ENCODE measurements at regions not wholly inside any gene's neighbourhood (a gene's known extent, or its start where the extent isn't known, plus 50 kb on each side); places are given as distances from the start of the nearest gene placed in this dataset.

GRCh38 chr13:63704521-63704920 is 2288.9 kb upstream of the PCDH20 start:
- no peaks in the 10 kb centered on the region for H3K4me1 Mint-ChIP-seq (ENCODE audit: low read depth)
- no peaks in the 10 kb centered on the region for H3K27me3 Mint-ChIP-seq (ENCODE audit: low read depth)
- no peak overlapping the region for H3K4me3 Mint-ChIP-seq
- H3K27ac Mint-ChIP-seq: no peak overlapping the region
- peaks cover 28% of the 10 kb centered on the region for H3K9me3 Mint-ChIP-seq
- no peaks in the 10 kb centered on the region for H3K36me3 Mint-ChIP-seq (ENCODE audit: low read depth)
- no peak for DNase-seq (ENCODE audit: low spot score)

GRCh38 chr13:63700350-63700749 is 2284.7 kb upstream of the PCDH20 start:
- Mint-ChIP-seq H3K9me3 (peaks cover 36% of the 10 kb centered on the region), H3K4me3 (no peak overlapping the region), H3K27ac (no peak overlapping the region), H3K27me3 (ENCODE audit: low read depth) (no peaks in the 10 kb centered on the region), H3K4me1 (ENCODE audit: low read depth) (no peaks in the 10 kb centered on the region), H3K36me3 (ENCODE audit: low read depth) (no peaks in the 10 kb centered on the region)
- no peak for DNase-seq (ENCODE audit: low spot score)

GRCh38 chr13:63699948-63700347 is 2284.3 kb upstream of the PCDH20 start:
- Mint-ChIP-seq H3K27me3 (ENCODE audit: low read depth) (no peaks in the 10 kb centered on the region), H3K4me3 (no peak overlapping the region), H3K9me3 (peaks cover 36% of the 10 kb centered on the region), H3K36me3 (ENCODE audit: low read depth) (no peaks in the 10 kb centered on the region), H3K27ac (no peak overlapping the region), H3K4me1 (ENCODE audit: low read depth) (no peaks in the 10 kb centered on the region)
- no peak for DNase-seq (ENCODE audit: low spot score)

DNA sequence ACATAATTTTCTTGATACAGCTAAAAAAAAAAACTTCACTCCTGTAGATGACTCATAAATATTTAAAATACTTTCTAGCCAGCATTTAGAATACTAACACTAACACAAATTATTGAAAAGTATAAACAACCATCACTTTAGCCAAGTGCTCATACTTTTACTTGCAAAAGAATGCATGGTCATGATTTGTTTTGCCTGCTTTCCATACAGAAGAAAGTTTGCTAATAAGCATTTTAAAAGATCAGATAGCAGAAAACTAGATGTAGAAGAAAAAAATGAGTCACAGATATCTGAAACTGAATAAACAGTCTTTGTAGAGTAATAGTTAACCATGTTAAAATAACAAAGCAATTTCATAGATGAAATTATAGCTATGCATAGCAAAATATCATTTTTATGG is 2280.4 kb upstream of the PCDH20 start:
- Mint-ChIP-seq H3K36me3 (ENCODE audit: low read depth) (no peaks in the 10 kb centered on the region), H3K4me3 (no peak overlapping the region), H3K4me1 (ENCODE audit: low read depth) (no peaks in the 10 kb centered on the region), H3K27ac (no peak overlapping the region), H3K9me3 (peaks cover 31% of the 10 kb centered on the region), H3K27me3 (ENCODE audit: low read depth) (no peaks in the 10 kb centered on the region)
- DNase-seq (ENCODE audit: low spot score): no peak

- Mint-ChIP-seq H3K4me1 (ENCODE audit: low read depth) (no peaks in the 10 kb centered on the region), H3K4me3 (no peak overlapping the region), H3K27me3 (ENCODE audit: low read depth) (no peaks in the 10 kb centered on the region), H3K9me3 (peaks cover 26% of the 10 kb centered on the region), H3K27ac (no peak overlapping the region), H3K36me3 (ENCODE audit: low read depth) (no peaks in the 10 kb centered on the region)
- DNase-seq (ENCODE audit: low spot score): no peak
Measured at GRCh38 chr13:63693696-63694095, 2278.0 kb upstream of the PCDH20 start.

- H3K9me3 Mint-ChIP-seq: peaks cover 36% of the 10 kb centered on the region
- no peaks in the 10 kb centered on the region for H3K27me3 Mint-ChIP-seq (ENCODE audit: low read depth)
- no peak overlapping the region for H3K27ac Mint-ChIP-seq
- no peaks in the 10 kb centered on the region for H3K36me3 Mint-ChIP-seq (ENCODE audit: low read depth)
- no peak overlapping the region for H3K4me3 Mint-ChIP-seq
- DNase-seq (ENCODE audit: low spot score): no peak
- no peaks in the 10 kb centered on the region for H3K4me1 Mint-ChIP-seq (ENCODE audit: low read depth)
Measured at GRCh38 chr13:63691474-63691873, 2275.8 kb upstream of the PCDH20 start.

- peaks cover 43% of the 10 kb centered on the region for H3K9me3 Mint-ChIP-seq
- H3K4me3 Mint-ChIP-seq: no peak overlapping the region
- no peaks in the 10 kb centered on the region for H3K36me3 Mint-ChIP-seq (ENCODE audit: low read depth)
- no peak overlapping the region for H3K27ac Mint-ChIP-seq
- no peaks in the 10 kb centered on the region for H3K27me3 Mint-ChIP-seq (ENCODE audit: low read depth)
- H3K4me1 Mint-ChIP-seq (ENCODE audit: low read depth): no peaks in the 10 kb centered on the region
- DNase-seq (ENCODE audit: low spot score): no peak
Measured at GRCh38 chr13:63690672-63691071, 2275.0 kb upstream of the PCDH20 start.

DNA sequence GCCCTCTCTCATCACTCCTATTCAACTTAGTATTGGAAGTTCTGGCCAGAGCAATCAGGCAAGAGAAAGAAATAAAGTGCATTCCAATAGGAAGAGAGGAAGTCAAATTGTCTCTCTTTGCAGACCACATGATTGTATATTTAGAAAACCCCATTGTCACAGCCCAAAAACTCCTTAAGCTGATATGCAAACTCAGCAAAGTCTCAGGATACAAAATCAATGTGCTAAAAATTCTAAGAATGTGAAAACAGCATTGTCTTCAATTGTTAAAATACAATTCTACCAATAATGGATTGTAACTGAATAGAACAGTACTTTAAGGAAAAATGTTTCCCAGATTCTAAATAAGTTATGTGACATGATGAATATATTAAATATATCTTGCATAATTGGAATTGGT is 2269.2 kb upstream of the PCDH20 start:
- H3K9me3 Mint-ChIP-seq: peaks cover 46% of the 10 kb centered on the region
- H3K4me3 Mint-ChIP-seq: no peak overlapping the region
- no peak overlapping the region for H3K27ac Mint-ChIP-seq
- H3K36me3 Mint-ChIP-seq (ENCODE audit: low read depth): no peaks in the 10 kb centered on the region
- DNase-seq (ENCODE audit: low spot score): no peak
- H3K27me3 Mint-ChIP-seq (ENCODE audit: low read depth): no peaks in the 10 kb centered on the region
- no peaks in the 10 kb centered on the region for H3K4me1 Mint-ChIP-seq (ENCODE audit: low read depth)

DNA sequence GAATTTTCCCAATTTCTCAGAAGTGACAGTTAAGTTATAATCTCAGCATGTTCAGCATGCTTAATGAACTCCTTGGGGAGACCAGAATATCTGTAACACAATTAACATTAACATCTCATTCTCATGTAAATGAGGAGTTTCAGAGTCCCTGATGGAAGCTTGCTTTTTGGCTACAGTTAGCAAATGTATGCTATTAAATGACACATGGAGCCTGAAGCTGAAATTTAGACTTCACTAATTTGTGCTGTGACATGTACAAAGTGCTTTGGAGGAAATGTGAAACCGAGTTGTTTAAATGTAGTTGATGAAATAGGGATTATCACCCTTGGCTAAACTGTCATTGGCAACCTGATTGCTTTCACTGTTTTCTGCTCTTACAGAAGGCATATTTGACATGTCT is 2265.1 kb upstream of the PCDH20 start:
- Mint-ChIP-seq H3K36me3 (ENCODE audit: low read depth) (no peaks in the 10 kb centered on the region), H3K9me3 (peaks cover 41% of the 10 kb centered on the region), H3K27ac (no peak overlapping the region), H3K27me3 (ENCODE audit: low read depth) (no peaks in the 10 kb centered on the region), H3K4me3 (no peak overlapping the region), H3K4me1 (ENCODE audit: low read depth) (no peaks in the 10 kb centered on the region)
- no peak for DNase-seq (ENCODE audit: low spot score)

GRCh38 chr13:63671296-63671695 is 2255.6 kb upstream of the PCDH20 start:
- H3K36me3 Mint-ChIP-seq (ENCODE audit: low read depth): no peaks in the 10 kb centered on the region
- no peaks in the 10 kb centered on the region for H3K27me3 Mint-ChIP-seq (ENCODE audit: low read depth)
- peaks cover 7% of the 10 kb centered on the region for H3K9me3 Mint-ChIP-seq
- H3K4me1 Mint-ChIP-seq (ENCODE audit: low read depth): no peaks in the 10 kb centered on the region
- no peak overlapping the region for H3K4me3 Mint-ChIP-seq
- H3K27ac Mint-ChIP-seq: no peak overlapping the region
- DNase-seq (ENCODE audit: low spot score): no peak

- Mint-ChIP-seq H3K27me3 (ENCODE audit: low read depth) (no peaks in the 10 kb centered on the region), H3K27ac (no peak overlapping the region), H3K36me3 (ENCODE audit: low read depth) (no peaks in the 10 kb centered on the region), H3K4me3 (no peak overlapping the region), H3K9me3 (peaks cover 39% of the 10 kb centered on the region), H3K4me1 (ENCODE audit: low read depth) (no peaks in the 10 kb centered on the region)
- DNase-seq (ENCODE audit: low spot score): no peak
Measured at GRCh38 chr13:63651394-63651793, 2235.7 kb upstream of the PCDH20 start.

DNA sequence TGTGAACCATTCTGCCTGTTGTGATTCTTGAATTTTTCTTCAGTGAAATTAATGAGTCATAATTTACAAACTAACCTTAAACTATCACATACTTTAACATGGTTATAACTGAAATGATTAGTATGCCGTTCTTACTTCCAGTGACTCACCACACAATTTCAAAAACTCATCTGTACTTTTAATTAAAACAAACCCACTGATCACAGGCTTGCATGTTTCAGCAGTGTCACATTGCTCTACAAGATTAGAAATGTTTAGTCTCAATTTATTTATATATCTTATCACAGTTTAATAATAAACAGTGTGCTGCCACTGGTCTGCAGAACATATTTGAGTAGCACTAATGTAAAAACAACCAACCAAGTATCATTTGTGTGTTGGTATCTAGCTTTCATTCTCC is 2227.9 kb upstream of the PCDH20 start:
- no peak for DNase-seq (ENCODE audit: low spot score)

DNA sequence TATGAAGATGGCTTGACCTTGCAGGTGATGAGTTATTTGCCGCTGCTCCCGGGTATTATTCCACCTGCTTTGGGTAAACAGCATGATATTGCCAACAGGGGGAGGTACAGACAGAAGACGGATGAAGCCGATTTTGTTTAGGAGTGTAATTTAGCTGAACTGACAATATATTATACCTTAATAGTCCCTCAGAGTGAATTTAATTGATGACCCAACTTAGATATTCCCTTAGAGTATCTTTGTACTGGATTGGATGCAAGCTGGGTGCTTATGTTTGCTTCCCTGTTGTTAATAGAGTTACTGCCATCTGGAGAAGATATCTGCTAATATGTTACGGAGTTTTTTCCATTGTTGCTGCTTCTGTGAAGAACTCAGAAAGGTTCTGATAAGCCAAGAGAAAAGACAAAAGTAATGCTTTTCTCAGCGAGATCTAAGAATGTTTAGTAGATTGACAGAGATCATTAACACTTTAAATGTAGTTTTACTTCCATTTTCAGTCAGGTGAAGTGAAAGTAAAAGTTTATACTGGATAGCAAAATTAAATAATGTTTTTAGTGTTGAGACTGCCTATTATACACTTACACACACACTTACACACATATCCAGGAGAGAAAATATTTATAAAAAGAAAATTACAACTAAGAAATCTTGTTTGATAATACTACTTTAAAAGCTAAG is 2220.8 kb upstream of the PCDH20 start:
- Mint-ChIP-seq H3K36me3 (ENCODE audit: low read depth) (no peaks in the 10 kb centered on the region), H3K4me3 (peak overlapping the region; percentile 69), H3K9me3 (no peaks in the 10 kb centered on the region), H3K27ac (no peak overlapping the region), H3K27me3 (ENCODE audit: low read depth) (no peaks in the 10 kb centered on the region), H3K4me1 (ENCODE audit: low read depth) (no peaks in the 10 kb centered on the region)
- no peak for DNase-seq (ENCODE audit: low spot score)

More for the DNA sequence above, 2227.9 kb upstream of the PCDH20 start:
- H3K4me3 Mint-ChIP-seq: no peak overlapping the region
- no peaks in the 10 kb centered on the region for H3K27me3 Mint-ChIP-seq (ENCODE audit: low read depth)
- H3K27ac Mint-ChIP-seq: no peak overlapping the region
- no peaks in the 10 kb centered on the region for H3K36me3 Mint-ChIP-seq (ENCODE audit: low read depth)
- peaks cover 4% of the 10 kb centered on the region for H3K9me3 Mint-ChIP-seq
- H3K4me1 Mint-ChIP-seq (ENCODE audit: low read depth): no peaks in the 10 kb centered on the region

DNA sequence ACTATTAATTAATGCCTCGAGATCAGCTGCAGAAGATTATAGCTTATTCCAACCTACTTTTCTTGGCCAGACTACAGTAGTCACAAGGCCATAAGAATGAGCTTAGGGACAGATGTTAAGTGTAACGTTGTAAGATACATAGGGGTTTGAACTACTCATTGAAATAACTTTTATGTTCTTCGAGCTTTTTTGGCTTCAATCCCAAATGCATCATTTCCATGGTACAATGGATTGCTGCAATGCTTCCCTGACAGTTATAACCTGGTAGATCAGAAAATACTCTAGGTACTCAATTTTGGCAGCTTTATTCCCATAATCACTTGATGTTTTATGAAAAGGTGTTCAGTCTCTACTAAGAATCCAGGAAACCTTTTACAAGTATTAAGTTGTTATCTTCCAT is 2216.7 kb upstream of the PCDH20 start:
- no peaks in the 10 kb centered on the region for H3K36me3 Mint-ChIP-seq (ENCODE audit: low read depth)
- peaks cover 16% of the 10 kb centered on the region for H3K9me3 Mint-ChIP-seq
- no peaks in the 10 kb centered on the region for H3K27me3 Mint-ChIP-seq (ENCODE audit: low read depth)
- H3K27ac Mint-ChIP-seq: no peak overlapping the region
- H3K4me3 Mint-ChIP-seq: no peak overlapping the region
- no peak for DNase-seq (ENCODE audit: low spot score)
- no peaks in the 10 kb centered on the region for H3K4me1 Mint-ChIP-seq (ENCODE audit: low read depth)

GRCh38 chr13:63631006-63631405 is 2215.4 kb upstream of the PCDH20 start:
- H3K4me1 Mint-ChIP-seq (ENCODE audit: low read depth): no peaks in the 10 kb centered on the region
- no peak overlapping the region for H3K4me3 Mint-ChIP-seq

More at GRCh38 chr13:63631006-63631405, 2215.4 kb upstream of the PCDH20 start:
- no peak for DNase-seq (ENCODE audit: low spot score)
- Mint-ChIP-seq H3K27me3 (ENCODE audit: low read depth) (no peaks in the 10 kb centered on the region), H3K36me3 (ENCODE audit: low read depth) (no peaks in the 10 kb centered on the region), H3K9me3 (peaks cover 23% of the 10 kb centered on the region), H3K27ac (no peak overlapping the region)
